ENCODE measurements at regions not wholly inside any gene's neighbourhood (a gene's known extent, or its start where the extent isn't known, plus 50 kb on each side); places are given as distances from the start of the nearest gene placed in this dataset.
A peak's percentile ranks its signal among the peaks of the same experiment; 100 is the strongest.
"Not testable (repeated sequence)": the region's sequence is repeated elsewhere in the genome, so short reads cannot be mapped to it uniquely, and the experiment has no call there.

DNA sequence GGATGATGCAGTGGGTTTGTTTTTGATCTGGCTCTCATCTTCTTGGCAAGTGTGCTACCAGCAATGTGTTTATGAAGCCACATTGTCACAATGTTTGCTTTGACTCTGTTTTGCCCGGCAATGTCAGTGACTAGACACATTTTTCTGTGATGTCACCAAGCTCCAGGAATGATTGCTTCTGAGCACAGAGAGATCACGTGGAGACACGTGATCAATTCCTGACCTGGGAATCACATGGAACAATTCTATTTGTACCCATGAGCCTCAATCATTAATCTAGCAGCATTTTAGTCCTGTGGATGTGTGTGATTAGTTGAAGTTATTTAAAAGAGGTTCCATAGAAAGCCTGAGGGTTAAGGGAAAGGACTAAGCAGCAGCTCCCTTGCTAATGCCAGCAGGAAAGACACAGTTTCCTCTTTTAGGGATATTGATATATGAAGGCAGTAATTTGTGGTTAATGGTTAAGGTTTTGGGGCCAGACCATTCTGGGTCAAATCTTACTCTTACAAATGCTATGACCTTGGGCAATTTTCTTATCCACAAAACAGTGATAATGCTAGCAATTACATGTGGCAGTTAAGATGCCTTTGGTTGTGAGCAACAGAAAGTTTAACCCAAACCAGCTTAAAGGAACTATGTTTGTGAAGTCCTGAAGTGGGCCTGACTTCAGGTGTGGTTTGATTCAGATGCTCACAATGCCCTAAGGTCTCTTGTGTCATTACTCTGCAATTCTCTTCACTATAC lies 59.0 kb downstream of the FASLG start:
- Histone ChIP-seq H3K27ac (no peak overlapping the region), H3K4me1 (no peaks in the 10 kb centered on the region), H3K36me3 (no peaks in the 10 kb centered on the region), H3K9me3 (replicated peaks) (no peaks in the 10 kb centered on the region), H3K4me3 (no peak overlapping the region), H3K27me3 (no peaks in the 10 kb centered on the region)
- DNase-seq, result no peak

DNA sequence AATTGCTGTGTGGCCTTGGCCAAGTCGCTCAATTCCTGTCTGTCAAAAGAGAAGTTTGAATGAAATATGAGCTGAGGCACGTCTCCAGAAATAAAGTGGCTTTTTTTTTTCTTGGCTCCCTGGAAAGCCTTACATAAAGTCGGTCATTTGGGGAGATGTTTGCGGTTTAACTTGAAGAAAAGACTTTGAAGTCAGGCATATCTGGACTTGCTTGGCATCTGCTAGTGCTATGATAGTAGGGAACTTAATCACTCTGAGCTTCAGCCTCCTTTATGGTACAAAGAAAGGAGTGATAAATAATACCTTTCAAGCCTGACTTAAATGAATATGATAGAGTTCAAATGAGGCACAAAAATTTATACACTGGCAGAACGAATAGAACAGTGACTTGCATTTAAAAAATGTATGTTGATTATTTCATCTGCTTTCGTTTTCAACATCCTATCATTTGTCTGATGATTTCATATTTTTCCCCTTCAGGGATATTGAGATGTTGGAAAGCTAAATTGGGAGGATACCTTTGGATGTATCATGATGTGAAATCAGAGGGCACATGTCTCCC lies 60.2 kb downstream of the FASLG start:
- H3K27me3 ChIP-seq, result no peaks in the 10 kb centered on the region
- no peak overlapping the region for H3K4me3 ChIP-seq
- no peaks in the 10 kb centered on the region for H3K9me3 ChIP-seq (replicated peaks)
- no peaks in the 10 kb centered on the region for H3K36me3 ChIP-seq
- H3K4me1 ChIP-seq, result no peaks in the 10 kb centered on the region
- no peak overlapping the region for H3K27ac ChIP-seq
- no peak for DNase-seq

DNA sequence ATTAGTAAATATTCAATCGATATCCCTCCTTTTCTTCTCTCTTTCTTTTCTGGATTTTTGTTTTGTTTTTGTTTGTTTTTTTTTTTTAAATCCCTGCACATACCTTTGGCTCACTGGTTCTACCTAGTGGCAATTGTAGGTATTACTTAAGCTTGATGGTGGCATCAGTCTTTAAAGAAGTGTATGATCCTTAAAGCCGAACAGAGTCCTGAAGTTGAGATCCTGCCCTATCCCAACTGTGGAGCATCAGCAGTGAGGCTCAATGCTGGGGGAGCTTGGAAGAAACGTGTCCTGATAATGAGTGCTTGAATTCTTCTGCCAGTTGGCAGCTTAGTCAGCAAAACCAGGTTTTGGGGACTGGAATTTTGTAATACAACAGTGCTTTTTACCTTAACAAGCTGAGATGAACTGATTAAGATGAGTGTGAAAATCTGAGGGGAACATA lies 60.8 kb downstream of the FASLG start:
- DNase-seq, result peak in 1 of 2 experiments; percentile 62
- H3K4me1 ChIP-seq, result no peaks in the 10 kb centered on the region

DNA sequence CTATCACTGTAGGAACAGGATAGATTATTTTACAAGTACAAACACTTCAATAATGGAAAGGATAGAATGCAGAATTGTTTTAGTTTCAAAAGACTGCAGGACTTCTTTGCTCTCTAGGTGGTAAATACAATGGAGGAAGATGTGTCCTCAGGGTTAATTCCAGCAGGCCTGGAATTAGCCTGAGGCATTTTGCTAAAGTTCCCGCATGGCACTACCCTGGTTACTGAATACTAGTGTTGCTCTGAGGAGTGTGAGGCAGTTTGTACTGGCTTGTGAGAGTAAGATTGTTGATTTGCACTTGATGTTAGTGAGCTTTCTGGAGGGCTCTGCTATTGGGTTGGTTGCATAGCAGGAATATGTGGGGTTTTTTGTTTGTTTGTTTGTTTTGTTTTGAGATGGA lies 61.4 kb downstream of the FASLG start:
- DNase-seq, result no peak
- Histone ChIP-seq H3K4me3 (no peak overlapping the region), H3K4me1 (no peaks in the 10 kb centered on the region), H3K27me3 (no peaks in the 10 kb centered on the region), H3K9me3 (replicated peaks) (no peaks in the 10 kb centered on the region), H3K36me3 (no peaks in the 10 kb centered on the region), H3K27ac (no peak overlapping the region)

More for the DNA sequence above, 60.8 kb downstream of the FASLG start:
- Histone ChIP-seq H3K4me3 (no peak overlapping the region), H3K27ac (no peak overlapping the region), H3K27me3 (no peaks in the 10 kb centered on the region), H3K9me3 (replicated peaks) (no peaks in the 10 kb centered on the region), H3K36me3 (no peaks in the 10 kb centered on the region)

DNA sequence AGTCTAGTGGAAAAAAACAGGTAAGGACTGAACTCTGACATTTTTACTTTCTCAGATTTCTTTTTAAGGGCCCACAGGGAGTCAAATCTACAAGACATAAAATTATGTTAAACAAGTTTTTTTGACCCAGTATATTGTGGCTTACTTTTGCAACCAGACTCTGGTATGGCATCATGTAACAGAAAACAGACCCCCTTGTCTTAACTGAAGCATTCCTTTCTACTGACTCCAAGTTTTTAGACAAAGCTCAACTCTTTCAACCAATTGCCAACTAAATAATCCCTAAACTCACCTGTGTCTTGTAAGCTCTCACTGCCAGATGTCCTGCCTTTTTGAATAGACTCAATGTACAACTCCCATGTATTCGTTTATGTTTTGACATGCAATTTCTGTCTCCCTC lies 64.3 kb downstream of the FASLG start:
- DNase-seq, result no peak
- no peaks in the 10 kb centered on the region for H3K4me1 ChIP-seq
- H3K4me3 ChIP-seq, result no peak overlapping the region

DNA sequence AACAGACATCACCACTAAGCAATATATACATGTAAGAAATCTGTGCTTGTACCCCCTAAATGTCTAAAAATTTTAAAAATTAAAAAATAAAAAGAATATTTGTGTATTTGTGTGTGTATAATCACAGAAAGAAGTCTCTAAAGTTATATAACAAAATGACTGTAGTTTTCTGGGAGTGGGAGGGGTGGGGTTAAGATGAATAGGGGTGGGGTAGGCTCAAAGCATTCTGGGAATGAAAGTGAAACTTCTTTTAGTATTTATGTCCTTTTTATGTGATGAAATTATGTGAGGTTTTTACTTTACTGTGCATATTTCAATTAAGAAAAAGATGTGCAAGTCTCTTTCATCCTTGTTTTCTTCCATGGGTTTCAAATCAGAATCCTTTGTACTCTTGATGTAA lies 65.3 kb downstream of the FASLG start:
- no peaks in the 10 kb centered on the region for H3K27me3 ChIP-seq
- H3K9me3 ChIP-seq (replicated peaks), result peaks cover 5% of the 10 kb centered on the region; the same call in 1 of the 2 replicates
- no peaks in the 10 kb centered on the region for H3K36me3 ChIP-seq
- H3K27ac ChIP-seq, result no peak overlapping the region
- no peak for DNase-seq
- no peaks in the 10 kb centered on the region for H3K4me1 ChIP-seq
- H3K4me3 ChIP-seq, result no peak overlapping the region

More for the DNA sequence above, 64.3 kb downstream of the FASLG start:
- no peaks in the 10 kb centered on the region for H3K27me3 ChIP-seq
- no peaks in the 10 kb centered on the region for H3K36me3 ChIP-seq
- 0 out of 2 replicates have a peak, but pooled peaks cover under 1% of the 10 kb centered on the region for H3K9me3 ChIP-seq (replicated peaks)
- H3K27ac ChIP-seq, result no peak overlapping the region

DNA sequence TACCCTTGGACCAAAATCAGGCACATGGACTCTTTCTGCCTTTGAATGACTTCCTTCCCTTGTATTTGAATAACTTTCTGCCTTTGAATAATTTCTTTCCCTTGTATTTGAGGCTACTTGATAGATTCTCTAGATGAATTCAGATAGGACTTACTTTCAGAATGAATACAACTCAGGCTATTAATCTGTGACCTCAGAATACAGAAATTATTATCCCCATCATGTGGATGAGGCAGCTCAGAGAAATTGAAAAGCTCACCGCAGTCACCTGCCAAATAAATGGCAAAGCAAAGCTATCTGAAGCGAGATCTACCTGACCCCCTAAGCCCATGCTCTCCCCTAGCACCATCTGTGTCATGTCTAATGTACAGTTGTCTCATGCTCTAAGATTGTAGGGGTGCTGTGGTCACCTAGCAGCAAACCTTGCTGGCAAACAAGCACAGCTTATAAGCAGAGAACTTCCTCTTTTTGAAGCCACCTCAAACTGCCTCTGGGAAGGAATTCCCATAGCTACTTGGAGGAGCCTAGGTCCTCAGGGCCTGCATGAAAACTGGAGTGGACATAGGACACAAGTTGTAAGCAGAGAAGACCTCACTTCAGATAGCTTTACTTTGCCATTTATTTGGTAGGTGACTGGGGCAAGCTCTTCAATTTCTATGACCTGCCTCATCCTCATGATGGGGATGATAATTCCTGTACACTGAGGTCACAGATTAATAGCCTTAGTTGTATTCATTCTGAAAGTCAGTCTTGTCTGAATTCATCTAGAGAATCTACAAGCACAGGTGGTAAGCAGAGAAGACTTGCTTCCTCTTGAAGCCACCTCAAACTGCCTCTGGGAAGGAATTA lies 66.1 kb downstream of the FASLG start:
- H3K27ac ChIP-seq, result no peak overlapping the region
- no peak for DNase-seq
- H3K4me3 ChIP-seq, result no peak overlapping the region
- H3K27me3 ChIP-seq, result no peaks in the 10 kb centered on the region
- H3K4me1 ChIP-seq, result no peaks in the 10 kb centered on the region
- no peaks in the 10 kb centered on the region for H3K36me3 ChIP-seq
- peaks cover 5% of the 10 kb centered on the region; the same call in 1 of the 2 replicates for H3K9me3 ChIP-seq (replicated peaks)

DNA sequence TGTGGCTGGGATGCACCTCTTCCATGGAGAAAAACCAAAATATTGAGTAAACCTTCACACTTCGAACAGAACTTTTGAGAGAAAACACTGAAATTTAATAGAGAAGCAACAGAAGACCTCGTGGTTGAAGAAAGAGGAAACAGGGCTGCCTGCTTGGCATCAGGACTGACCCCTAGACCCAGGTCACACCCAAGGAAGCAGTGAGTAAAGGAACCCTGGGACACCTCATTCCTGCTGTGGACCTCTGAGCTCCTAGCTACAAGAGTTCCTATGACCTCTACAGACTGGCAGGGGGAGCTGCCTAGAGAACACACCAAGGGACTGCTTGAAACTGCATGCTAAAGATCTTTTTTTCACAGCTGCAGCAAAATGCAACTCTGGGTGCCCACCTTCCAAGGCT lies 67.8 kb downstream of the FASLG start:
- H3K9me3 ChIP-seq (replicated peaks), result peaks cover 5% of the 10 kb centered on the region; the same call in 1 of the 2 replicates
- no peak for DNase-seq
- no peaks in the 10 kb centered on the region for H3K27me3 ChIP-seq
- no peaks in the 10 kb centered on the region for H3K36me3 ChIP-seq
- H3K4me3 ChIP-seq, result no peak overlapping the region
- no peaks in the 10 kb centered on the region for H3K4me1 ChIP-seq
- no peak overlapping the region for H3K27ac ChIP-seq

DNA sequence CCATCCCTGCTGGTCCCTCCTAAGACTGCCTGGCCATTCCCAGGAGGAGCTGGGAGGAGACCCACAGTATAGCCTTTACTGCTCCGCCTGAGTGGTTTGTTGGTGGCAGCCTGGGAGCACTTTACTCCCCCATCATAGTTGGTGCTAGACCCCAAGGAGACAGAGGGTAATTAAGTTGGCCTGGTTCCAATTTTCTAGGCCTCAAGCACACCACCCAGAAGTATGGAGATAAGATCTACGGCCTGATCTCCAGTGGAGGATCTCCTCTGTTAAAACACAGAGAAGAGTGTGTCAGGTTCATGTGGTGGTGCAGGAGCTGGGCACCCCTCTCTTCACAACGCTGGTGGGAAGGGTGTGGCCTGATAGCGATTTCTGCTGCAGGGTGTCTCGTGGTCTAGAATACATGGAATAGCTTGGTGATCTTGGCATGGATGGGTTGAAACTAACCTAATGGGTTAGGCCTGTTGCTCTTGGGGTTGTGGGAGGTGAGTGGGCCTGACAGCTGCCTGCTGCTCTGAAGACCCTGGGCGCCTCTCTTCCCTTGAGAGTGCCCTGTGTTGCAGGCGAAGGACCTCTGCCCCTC lies 68.5 kb downstream of the FASLG start:
- peaks cover 5% of the 10 kb centered on the region; the same call in 1 of the 2 replicates for H3K9me3 ChIP-seq (replicated peaks)
- no peak for DNase-seq
- H3K27ac ChIP-seq, result no peak overlapping the region
- no peaks in the 10 kb centered on the region for H3K36me3 ChIP-seq
- no peaks in the 10 kb centered on the region for H3K27me3 ChIP-seq
- H3K4me3 ChIP-seq, result no peak overlapping the region
- no peaks in the 10 kb centered on the region for H3K4me1 ChIP-seq

DNA sequence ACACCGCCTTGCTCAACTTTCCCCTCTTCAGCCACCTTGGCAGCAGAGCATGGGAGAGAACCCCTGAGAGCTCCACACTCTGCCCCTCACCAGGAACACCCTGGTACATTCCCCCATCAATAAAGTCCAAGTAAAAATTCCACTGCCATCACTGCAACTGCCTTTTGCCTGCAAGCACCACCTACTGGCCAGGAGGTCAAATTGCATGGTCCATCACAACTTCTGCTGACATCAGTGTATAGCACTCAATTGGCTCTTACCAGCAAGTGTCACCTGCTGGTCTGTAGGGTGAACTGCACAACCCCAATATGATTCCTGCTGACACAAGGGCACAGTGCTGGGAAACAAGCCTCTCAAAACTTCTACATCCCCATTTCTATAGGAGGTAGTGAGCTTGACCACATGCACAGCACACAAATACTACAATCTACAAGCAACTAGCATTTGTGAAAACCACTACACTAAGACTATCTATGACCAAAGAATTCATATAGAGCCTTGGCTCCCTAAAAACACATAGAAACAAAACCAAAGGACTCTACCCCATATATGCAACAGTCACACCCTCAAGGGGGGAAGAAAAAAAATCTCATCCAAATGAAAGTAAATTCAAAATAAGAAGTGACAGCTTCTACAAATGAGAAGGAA lies 69.2 kb downstream of the FASLG start:
- H3K36me3 ChIP-seq, result no peaks in the 10 kb centered on the region
- H3K4me3 ChIP-seq, result no peak overlapping the region
- H3K9me3 ChIP-seq (replicated peaks), result peaks cover 5% of the 10 kb centered on the region; the same call in 1 of the 2 replicates
- no peaks in the 10 kb centered on the region for H3K27me3 ChIP-seq
- H3K4me1 ChIP-seq, result no peaks in the 10 kb centered on the region
- no peak overlapping the region for H3K27ac ChIP-seq
- peak; percentile 54 to 69 for DNase-seq

DNA sequence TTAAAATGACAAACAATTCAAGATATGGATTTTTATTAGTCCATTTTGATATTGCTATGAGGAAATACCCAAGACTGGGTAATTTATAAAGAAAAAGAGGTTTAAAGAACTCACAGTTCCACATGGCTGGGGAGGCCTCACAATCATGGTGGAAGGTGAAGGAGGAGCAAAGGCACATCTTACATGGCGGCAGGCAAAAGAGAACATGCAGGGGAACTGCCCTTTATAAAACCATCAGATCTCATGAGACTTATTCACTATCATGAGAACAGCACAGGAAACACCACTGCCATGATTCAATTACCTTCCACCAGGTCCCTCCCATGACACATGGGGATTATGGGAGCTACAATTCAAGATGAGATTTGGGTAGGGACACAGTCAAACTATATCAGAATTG lies 69.8 kb downstream of the FASLG start:
- not testable (repeated sequence) for H3K4me3 ChIP-seq; H3K27me3 ChIP-seq; H3K36me3 ChIP-seq; DNase-seq; H3K4me1 ChIP-seq; H3K27ac ChIP-seq; H3K9me3 ChIP-seq (replicated peaks)

DNA sequence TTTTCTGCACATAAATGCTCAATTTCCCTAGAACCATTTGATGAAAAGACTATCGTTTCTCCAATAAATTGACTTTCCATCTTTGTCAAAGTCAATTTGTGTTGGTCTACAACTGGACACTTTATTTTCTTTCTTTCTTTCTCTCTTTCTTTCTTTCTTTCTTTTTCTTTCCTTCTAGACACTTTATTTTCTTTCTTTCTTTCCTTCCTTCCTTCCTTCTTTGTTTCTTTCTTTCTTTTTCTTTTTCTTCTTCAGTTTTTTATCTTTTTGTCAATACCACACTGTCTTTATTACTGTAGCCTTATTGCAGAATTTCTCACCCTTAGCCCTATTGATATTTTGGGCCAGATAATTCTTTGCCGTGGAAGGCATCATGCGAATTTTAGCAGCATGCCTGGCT lies 73.5 kb downstream of the FASLG start:
- Histone ChIP-seq H3K27ac (no peak overlapping the region), H3K4me3 (no peak overlapping the region), H3K4me1 (no peaks in the 10 kb centered on the region), H3K36me3 (no peaks in the 10 kb centered on the region), H3K27me3 (no peaks in the 10 kb centered on the region), H3K9me3 (replicated peaks) (peaks cover 5% of the 10 kb centered on the region; the same call in 1 of the 2 replicates)
- DNase-seq, result no peak

DNA sequence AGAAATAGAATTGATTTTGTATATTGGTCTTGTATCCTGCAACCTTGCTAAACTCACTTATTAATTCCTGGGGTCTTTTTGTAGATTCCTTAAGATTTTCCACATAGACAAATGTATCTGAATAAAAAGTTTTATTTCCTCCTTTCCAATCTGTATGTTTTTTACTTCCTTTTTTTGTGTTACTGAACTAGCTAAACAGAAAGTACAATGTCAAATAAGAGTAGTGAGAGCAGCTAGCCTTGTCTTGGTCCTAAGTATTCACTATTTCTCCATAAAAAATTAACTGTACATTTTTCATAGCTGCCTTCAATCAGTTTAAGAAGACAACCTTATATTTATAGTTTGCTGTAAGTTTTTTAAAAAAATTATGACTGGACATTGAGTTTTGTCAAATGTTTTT lies 74.9 kb downstream of the FASLG start:
- H3K36me3 ChIP-seq, result no peaks in the 10 kb centered on the region
- H3K9me3 ChIP-seq (replicated peaks), result peaks cover 1% of the 10 kb centered on the region; the same call in 1 of the 2 replicates
- H3K27me3 ChIP-seq, result no peaks in the 10 kb centered on the region
- no peak overlapping the region for H3K27ac ChIP-seq
- H3K4me1 ChIP-seq, result no peaks in the 10 kb centered on the region
- DNase-seq, result no peak
- no peak overlapping the region for H3K4me3 ChIP-seq

DNA sequence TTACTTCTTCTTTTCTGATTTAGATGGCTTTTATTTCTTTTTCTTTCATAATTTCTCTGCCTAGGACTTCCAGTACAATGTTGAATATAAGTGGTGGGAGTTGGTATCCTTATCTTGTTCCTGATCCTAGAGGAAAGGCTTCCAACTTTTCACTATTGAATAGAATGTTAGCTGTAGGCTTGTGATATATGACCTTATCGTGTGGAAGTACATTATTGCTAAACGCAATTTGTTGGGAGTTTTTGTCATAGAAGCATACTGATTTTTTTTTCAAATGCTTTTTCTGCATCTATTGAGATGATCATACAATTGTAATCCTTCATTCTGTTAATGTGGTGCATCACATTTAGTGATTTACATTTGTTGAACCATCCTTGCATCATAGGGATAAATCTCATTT lies 79.5 kb downstream of the FASLG start:
- no peak overlapping the region for H3K4me3 ChIP-seq

More for the DNA sequence above, 79.5 kb downstream of the FASLG start:
- Histone ChIP-seq H3K4me1 (no peaks in the 10 kb centered on the region), H3K9me3 (replicated peaks) (no peaks in the 10 kb centered on the region), H3K36me3 (no peaks in the 10 kb centered on the region), H3K27me3 (no peaks in the 10 kb centered on the region; the same call in 1 of the 2 replicates), H3K27ac (no peak overlapping the region)
- DNase-seq, result no peak
